Common myeloid progenitor, CD34-positive (primary cell): ENCODE measurements at regions not wholly inside any gene's neighbourhood (a gene's known extent, or its start where the extent isn't known, plus 50 kb on each side); places are given as distances from the start of the nearest gene placed in this dataset.
"Not testable (repeated sequence)": the region's sequence is repeated elsewhere in the genome, so short reads cannot be mapped to it uniquely, and the experiment has no call there.

ENCODE experiments used
- CTCF ChIA-PET: fragments of 350-600 bp; sonication (Branson Sonifier 250); formaldehyde crosslinking; loops from one replicate; lab custom pipeline; 2021; ENCODE audit warnings: antibody characterized with exemption; lab: Charles Lee
- POLR2A ChIA-PET: fragments of 350-600 bp; sonication (Branson Sonifier 250); formaldehyde crosslinking; loops from one replicate; lab custom pipeline; 2021; ENCODE audit warnings: antibody characterized with exemption; lab: Charles Lee
- DNase-seq, 3 donors: peaks; one replicate each; pipeline versions ENCODE4 v3.0.0 to v3.0.0-alpha.2; 2013
- H3K27ac ChIP-seq, 2 experiments: 1 replicate in 1 of 2; 2 replicates in 1 of 2; pipeline ENCODE4 v1.7.0; 2013; ENCODE audit warnings: inconsistent platforms in 2 of 2, low read length in 2 of 2, mild to moderate bottlenecking in 2 of 2, low read depth in 1 of 2, moderate library complexity in 1 of 2; ENCODE audit not compliant: severe bottlenecking in 2 of 2, insufficient read depth in 1 of 2, poor library complexity in 1 of 2
- H3K27me3 ChIP-seq, 5 experiments: replicated peaks in 2 of 5; 1 replicate in 3 of 5; 2 replicates in 2 of 5; pipeline versions ENCODE4 v1.6.1 to v1.7.0; 2013; ENCODE audit warnings: low read length in 4 of 5, mild to moderate bottlenecking in 2 of 5, moderate library complexity in 2 of 5, inconsistent platforms in 1 of 5; ENCODE audit not compliant: insufficient read depth in 5 of 5, control insufficient read depth in 4 of 5
- H3K36me3 ChIP-seq, 4 experiments: 1 replicate in 2 of 4; 2 replicates in 2 of 4; pipeline versions ENCODE4 v1.6.1 to v1.7.0; 2013; ENCODE audit warnings: low read length in 3 of 4, control low read depth in 1 of 4, mild to moderate bottlenecking in 1 of 4; ENCODE audit not compliant: control insufficient read depth in 4 of 4, insufficient read depth in 4 of 4
- H3K4me1 ChIP-seq, 4 experiments: 1 replicate in 3 of 4; 2 replicates in 1 of 4; pipeline versions ENCODE4 v1.6.1 to v1.7.1; 2013; ENCODE audit warnings: low read length in 3 of 4, mild to moderate bottlenecking in 3 of 4, control low read depth in 1 of 4, inconsistent platforms in 1 of 4, moderate library complexity in 1 of 4; ENCODE audit not compliant: control insufficient read depth in 4 of 4, insufficient read depth in 4 of 4; ENCODE audit errors: control extremely low read depth in 1 of 4
- H3K4me3 ChIP-seq, 7 experiments: 1 replicate in 4 of 7; 2 replicates in 3 of 7; pipeline versions ENCODE4 v1.5.1 to v1.7.0; 2013; ENCODE audit warnings: mild to moderate bottlenecking in 7 of 7, low read length in 6 of 7, moderate library complexity in 6 of 7, inconsistent platforms in 2 of 7, low read depth in 2 of 7, control low read depth in 1 of 7; ENCODE audit not compliant: insufficient read depth in 4 of 7, control insufficient read depth in 1 of 7; ENCODE audit errors: extremely low read depth in 1 of 7
- H3K9me3 ChIP-seq, 5 experiments: 1 replicate in 4 of 5; 2 replicates in 1 of 5; pipeline versions ENCODE4 v1.6.1 to v1.7.1; 2013; ENCODE audit warnings: low read length in 4 of 5, mild to moderate bottlenecking in 2 of 5, inconsistent platforms in 1 of 5, low read depth in 1 of 5, moderate library complexity in 1 of 5; ENCODE audit not compliant: control insufficient read depth in 4 of 5, insufficient read depth in 2 of 5; ENCODE audit errors: control extremely low read depth in 1 of 5
- WGBS: methylation state at CpG from one replicate; pipeline ENCODE4 v1.1.5; 2013; ENCODE audit not compliant: insufficient coverage; 5-methylcytosine and 5-hydroxymethylcytosine counted together

DNA sequence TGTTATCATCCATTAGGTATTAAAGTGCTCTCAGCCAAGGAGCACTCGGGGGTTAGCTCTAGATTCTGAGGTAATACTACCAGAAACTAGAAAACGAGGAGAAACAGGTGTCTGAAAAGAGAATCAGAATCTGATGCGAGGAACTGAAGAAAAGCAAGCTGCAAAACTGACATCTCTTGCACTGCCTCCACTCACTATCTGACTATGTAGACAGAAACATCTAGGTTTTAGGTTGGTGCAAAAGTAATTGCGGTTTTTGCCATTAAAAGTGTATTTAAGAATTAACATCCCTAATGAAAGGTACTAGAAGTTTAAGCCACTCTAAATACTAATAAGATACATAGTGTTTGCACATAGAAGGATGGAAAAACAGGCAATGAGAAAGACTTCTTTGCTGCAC, 334.4 kb downstream of the GOLGA6L6 start:
- POLR2A ChIA-PET, CTCF ChIA-PET, H3K4me3 ChIP-seq, H3K27ac ChIP-seq, H3K36me3 ChIP-seq, H3K9me3 ChIP-seq, DNase-seq, H3K27me3 ChIP-seq: not testable (repeated sequence)
- WGBS: 100% methylated on average over 1 of the region's 4 CpGs
- H3K4me1 ChIP-seq: peaks cover 0 to 14% (median 1%) of the 10 kb centered on the region in 4 experiments

DNA sequence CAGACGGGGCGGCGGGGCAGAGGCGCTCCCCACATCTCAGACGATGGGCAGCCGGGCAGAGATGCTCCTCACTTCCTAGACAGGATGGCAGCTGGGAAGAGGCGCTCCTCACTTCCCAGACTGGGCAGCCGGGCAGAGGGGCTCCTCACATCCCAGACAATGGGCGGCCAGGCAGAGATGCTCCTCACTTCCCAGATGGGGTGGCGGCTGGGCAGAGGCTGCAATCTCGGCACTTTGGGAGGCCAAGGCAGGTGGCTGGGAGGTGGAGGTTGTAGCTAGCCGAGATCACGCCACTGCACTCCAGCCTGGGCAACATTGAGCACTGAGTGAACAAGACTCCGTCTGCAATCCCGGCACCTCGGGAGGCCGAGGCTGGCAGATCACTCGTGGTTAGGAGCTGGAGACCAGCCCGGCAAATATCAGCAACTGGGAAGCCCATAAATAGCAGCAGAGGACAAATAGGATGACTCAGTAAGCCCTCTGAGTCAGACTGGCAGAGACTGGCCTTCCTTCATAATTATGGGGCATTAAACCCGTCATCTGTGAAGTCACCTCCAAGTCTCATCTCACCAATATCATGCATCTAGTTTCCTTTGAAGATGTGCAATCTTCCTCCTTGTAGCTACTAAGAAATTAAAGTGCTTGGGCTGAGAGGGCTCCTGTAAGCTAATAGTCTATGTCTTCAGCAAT, 337.3 kb downstream of the GOLGA6L6 start:
- POLR2A ChIA-PET, H3K4me3 ChIP-seq, H3K27me3 ChIP-seq, CTCF ChIA-PET, H3K36me3 ChIP-seq, DNase-seq, H3K9me3 ChIP-seq, H3K27ac ChIP-seq: not testable (repeated sequence)
- 84% methylated on average over 5 of the region's 20 CpGs for WGBS
- peaks cover 0 to 10% (median 1%) of the 10 kb centered on the region in 4 experiments for H3K4me1 ChIP-seq

GRCh38 chr15:20203649-20204150, 337.9 kb downstream of the GOLGA6L6 start:
- POLR2A ChIA-PET, H3K9me3 ChIP-seq, CTCF ChIA-PET, H3K36me3 ChIP-seq, H3K27ac ChIP-seq, H3K4me3 ChIP-seq, DNase-seq, H3K27me3 ChIP-seq: not testable (repeated sequence)
- peaks cover 0 to 10% (median 1%) of the 10 kb centered on the region in 4 experiments for H3K4me1 ChIP-seq
- 100% methylated on average over 9 of the region's 29 CpGs for WGBS

DNA sequence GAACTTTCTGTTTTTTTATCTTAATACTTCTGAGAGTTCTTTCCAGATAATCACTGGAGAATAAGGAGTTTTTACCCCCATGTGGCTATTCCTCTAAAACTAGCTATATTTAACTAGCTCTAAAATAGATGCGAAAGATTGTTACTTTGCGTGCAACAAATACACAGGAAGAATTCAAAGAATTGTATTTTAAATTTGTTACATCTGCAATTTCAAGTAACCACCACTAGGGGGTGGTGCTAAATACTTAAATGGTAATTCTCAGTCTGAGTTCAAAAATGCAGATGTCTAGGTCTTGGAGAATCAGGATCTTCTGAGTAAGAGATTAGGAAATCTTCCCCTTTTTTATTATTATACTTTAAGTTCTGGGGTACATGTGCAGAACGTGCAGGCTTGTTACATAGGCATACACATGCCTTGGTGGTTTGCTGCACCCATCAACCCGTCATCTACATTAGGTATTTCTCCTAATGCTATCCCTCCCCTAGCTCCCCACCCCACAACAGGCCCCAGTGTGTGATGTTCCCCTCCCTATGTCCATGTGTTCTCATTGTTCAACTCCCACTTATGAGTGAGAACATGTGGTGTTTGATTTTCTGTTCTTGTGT, 346.9 kb downstream of the GOLGA6L6 start:
- H3K36me3 ChIP-seq, H3K27me3 ChIP-seq, POLR2A ChIA-PET, H3K4me3 ChIP-seq, DNase-seq, CTCF ChIA-PET, H3K27ac ChIP-seq, H3K9me3 ChIP-seq: not testable (repeated sequence)
- peaks cover 0 to 20% (median 1%) of the 10 kb centered on the region in 4 experiments for H3K4me1 ChIP-seq
- no CpG with 5 or more reads among the region's 4 CpGs for WGBS

GRCh38 chr15:20192982-20193929, 348.3 kb downstream of the GOLGA6L6 start:
- H3K27me3 ChIP-seq, H3K36me3 ChIP-seq, H3K9me3 ChIP-seq, CTCF ChIA-PET, H3K27ac ChIP-seq, POLR2A ChIA-PET: not testable (repeated sequence)
- 31% methylated on average over 13 of the region's 16 CpGs for WGBS
- peaks cover 0 to 20% (median 1%) of the 10 kb centered on the region in 4 experiments for H3K4me1 ChIP-seq
- H3K4me3 ChIP-seq: peak overlapping the region in 5 of 7 experiments; percentile 23 to 64 (median 35)
- peak; percentile 79 to 85 (median 83) for DNase-seq

- CTCF ChIA-PET, H3K36me3 ChIP-seq, H3K4me3 ChIP-seq, DNase-seq, H3K9me3 ChIP-seq, POLR2A ChIA-PET, H3K27ac ChIP-seq, H3K27me3 ChIP-seq: not testable (repeated sequence)
- WGBS: 94% methylated on average over 3 of the region's 6 CpGs
- peaks cover 0 to 20% (median 1%) of the 10 kb centered on the region in 4 experiments for H3K4me1 ChIP-seq
Measured at GRCh38 chr15:20191508-20192125, 350.0 kb downstream of the GOLGA6L6 start.
